NCI-H2227 (cell line): ENCODE measurements at regions not wholly inside any gene's neighbourhood (a gene's known extent, or its start where the extent isn't known, plus 50 kb on each side); places are given as distances from the start of the nearest gene placed in this dataset.

Source experiments
- DNase-seq: peaks from one replicate; lab custom pipeline; 2025; ENCODE audit not compliant: unreplicated experiment; lab: John Stamatoyannopoulos, UW

- no peak for DNase-seq
Measured at GRCh38 chr2:45180779-45181178, 171.5 kb upstream of the SIX2 start.

- no peak for DNase-seq
Measured at GRCh38 chr2:45180033-45180746, 170.9 kb upstream of the SIX2 start.

- DNase-seq: no peak
Measured at GRCh38 chr2:45178854-45179253, 169.6 kb upstream of the SIX2 start.

- no peak for DNase-seq
Measured at GRCh38 chr2:45178359-45178758, 169.1 kb upstream of the SIX2 start.

GRCh38 chr2:45177870-45178269, 168.6 kb upstream of the SIX2 start:
- no peak for DNase-seq

GRCh38 chr2:45176390-45176789, 167.1 kb upstream of the SIX2 start:
- DNase-seq: no peak

- DNase-seq: no peak
Measured at GRCh38 chr2:45173513-45173912, 164.3 kb upstream of the SIX2 start.

GRCh38 chr2:45172760-45173392, 163.6 kb upstream of the SIX2 start:
- no peak for DNase-seq

- DNase-seq: no peak
Measured at GRCh38 chr2:45172142-45172541, 162.9 kb upstream of the SIX2 start.

- no peak for DNase-seq
Measured at GRCh38 chr2:45171136-45171501, 161.9 kb upstream of the SIX2 start.

- no peak for DNase-seq
Measured at GRCh38 chr2:45170191-45171135, 161.2 kb upstream of the SIX2 start.

GRCh38 chr2:45169339-45170190, 160.3 kb upstream of the SIX2 start:
- DNase-seq: peak; percentile 43

- peak; percentile 37 for DNase-seq
Measured at GRCh38 chr2:45168711-45169338, 159.6 kb upstream of the SIX2 start.

- DNase-seq: no peak
Measured at GRCh38 chr2:45167920-45168629, 158.8 kb upstream of the SIX2 start.

- DNase-seq: no peak
Measured at GRCh38 chr2:45166229-45166890, 157.1 kb upstream of the SIX2 start.

GRCh38 chr2:45162711-45163110, 153.5 kb upstream of the SIX2 start:
- no peak for DNase-seq

- DNase-seq: no peak
Measured at GRCh38 chr2:45156605-45157004, 147.4 kb upstream of the SIX2 start.

- DNase-seq: no peak
Measured at GRCh38 chr2:45154606-45155155, 145.4 kb upstream of the SIX2 start.

- no peak for DNase-seq
Measured at GRCh38 chr2:45154144-45154543, 144.9 kb upstream of the SIX2 start.
